ENCODE measurements at regions not wholly inside any gene's neighbourhood (a gene's known extent, or its start where the extent isn't known, plus 50 kb on each side); places are given as distances from the start of the nearest gene placed in this dataset.

DNA sequence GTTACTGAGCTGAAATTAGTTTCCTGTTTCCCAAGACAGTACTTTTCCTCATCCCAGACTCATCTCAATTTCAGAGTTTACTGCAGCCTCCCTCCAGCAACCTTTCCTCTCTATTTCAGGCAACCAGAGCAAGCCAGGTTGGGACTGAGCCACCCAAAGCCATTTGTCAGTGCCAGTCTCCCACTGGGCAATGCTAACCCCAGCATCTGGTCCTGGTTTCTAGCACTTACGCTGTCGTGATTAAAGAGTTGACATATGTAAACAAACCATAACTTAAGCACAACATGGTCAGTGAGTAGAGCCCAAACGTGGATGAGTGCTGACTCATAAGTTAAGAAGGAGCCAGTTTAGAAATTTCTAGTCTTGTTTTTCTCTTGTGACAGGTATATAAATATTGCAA, 119.6 kb upstream of the BLID start:
- TF ChIP-seq FOXP2 (optimal IDR thresholded peaks at IDR 0.05; ENCODE audit: control extremely low read depth, extremely low read length, insufficient read depth) (no peak), POLR2AphosphoS5 (IDR thresholded peaks at IDR 0.05; ENCODE audit: borderline replicate concordance, low read depth, low read length) (no peak), EZH2 (IDR thresholded peaks at IDR 0.05) (no peak)

All from SK-N-MC (cell line).